HCT116 (cell line): ENCODE measurements at regions not wholly inside any gene's neighbourhood (a gene's known extent, or its start where the extent isn't known, plus 50 kb on each side); places are given as distances from the start of the nearest gene placed in this dataset.
A peak's percentile ranks its signal among the peaks of the same experiment; 100 is the strongest.

Experiments
- ATAC-seq: fragments of 200-7000 bp; cut with Tn5 transposase; 2 replicates; pipeline ENCODE4 v1.9.1; 2020; ENCODE audit warnings: mild to moderate bottlenecking, moderate library complexity
- BruUV-seq: library from RNA; stranded (reverse); fragments of 400-500 nt; replicated peaks from 2 replicates; lab custom pipeline; 2021; lab: Mats Ljungman, UMichigan
- CTCF ChIA-PET: fragments of 300-600 bp; sonication (Branson Sonifier 250); formaldehyde crosslinking; loops from one replicate; lab custom pipeline; 2021; ENCODE audit warnings: antibody characterized with exemption; lab: Charles Lee
- POLR2A ChIA-PET: fragments of 300-600, 350-600 bp; sonication (Branson Sonifier 250); formaldehyde crosslinking; loops from one replicate; lab custom pipeline; 2021; ENCODE audit warnings: antibody characterized with exemption; lab: Charles Lee
- RAD21 ChIA-PET, 2 experiments: fragments of 300-600 bp; sonication (Branson Sonifier 250); formaldehyde crosslinking; loops; one replicate each; lab custom pipeline; 2023; ENCODE audit warnings: low total read pairs in 2 of 2; ENCODE audit not compliant: uncharacterized antibody in 2 of 2, unreplicated experiment in 2 of 2, low non-redundant PET in 1 of 2; lab: Charles Lee
- DNase-seq: peaks from one replicate; pipeline ENCODE4 v3.0.0-alpha.2; 2010; ENCODE audit warnings: low read depth, low spot score
- H2AFZ ChIP-seq: fragments of 200-600 bp; shearing (Covaris generic), sonication (generic); 2 replicates; pipeline ENCODE4 v1.6.1; 2017; ENCODE audit warnings: low read depth, mixed run types, mixed read lengths, antibody characterized with exemption, low read length; ENCODE audit not compliant: poor library complexity, severe bottlenecking
- H3K27ac ChIP-seq: 2 replicates; pipeline ENCODE4 v1.5.1; 2012; ENCODE audit warnings: low read depth, low read length
- H3K27me3 ChIP-seq: fragments of 200-600 bp; sonication (generic); 2 replicates; pipeline ENCODE4 v1.6.1; 2016; ENCODE audit warnings: mixed run types, low read length, mixed read lengths; ENCODE audit not compliant: insufficient read depth
- H3K36me3 ChIP-seq, 2 experiments: fragments of 200-500 bp in 1 of 2; fragments of 200-600 bp in 1 of 2; sonication (Bioruptor generic) in 1 of 2; sonication (generic) in 1 of 2; 2 replicates each; pipeline versions ENCODE4 v1.5.1 to v1.6.1; 2014 to 2016; ENCODE audit warnings: low read length in 2 of 2, inconsistent platforms in 1 of 2, mixed read lengths in 1 of 2, mixed run types in 1 of 2; ENCODE audit not compliant: insufficient read depth in 2 of 2, control insufficient read depth in 1 of 2
- H3K4me1 ChIP-seq, 2 experiments: fragments of 200-600 bp in 1 of 2; sonication (generic) in 1 of 2; 2 replicates each; pipeline versions ENCODE4 v1.5.1 to v1.6.1; 2012 to 2017; ENCODE audit warnings: low read length in 2 of 2, inconsistent platforms in 1 of 2, mild to moderate bottlenecking in 1 of 2, mixed read lengths in 1 of 2, mixed run types in 1 of 2, moderate library complexity in 1 of 2; ENCODE audit not compliant: insufficient read depth in 2 of 2, control insufficient read depth in 1 of 2
- H3K4me2 ChIP-seq: fragments of 200-600 bp; sonication (generic); 2 replicates; pipeline ENCODE4 v1.6.1; 2017; ENCODE audit warnings: mixed run types, low read length, mixed read lengths
- H3K4me3 ChIP-seq, 2 experiments: fragments of 200-600 bp in 1 of 2; sonication (generic) in 1 of 2; replicated peaks in 1 of 2; 2 replicates each; pipeline ENCODE4 v1.5.1; 2011 to 2016; ENCODE audit warnings: low read length in 2 of 2, control low read depth in 1 of 2, low read depth in 1 of 2, mild to moderate bottlenecking in 1 of 2, mixed read lengths in 1 of 2, mixed run types in 1 of 2
- H3K79me2 ChIP-seq: fragments of 200-600 bp; sonication (generic); 2 replicates; pipeline ENCODE4 v1.6.1; 2017; ENCODE audit warnings: mild to moderate bottlenecking, mixed run types, low read length, moderate library complexity, mixed read lengths; ENCODE audit not compliant: insufficient read depth
- H3K9ac ChIP-seq: fragments of 200-600 bp; sonication (generic); 2 replicates; pipeline ENCODE4 v1.6.1; 2016; ENCODE audit warnings: low read length, mixed read lengths
- H3K9me2 ChIP-seq: fragments of 200-600 bp; sonication (generic), shearing (Covaris generic); 2 replicates; pipeline ENCODE4 v1.6.1; 2017; ENCODE audit warnings: mixed run types, mild to moderate bottlenecking, moderate library complexity; ENCODE audit not compliant: insufficient read depth
- H3K9me3 ChIP-seq, 2 experiments: fragments of 200-500 bp in 1 of 2; fragments of 200-600 bp in 1 of 2; sonication (Bioruptor generic) in 1 of 2; sonication (generic) in 1 of 2; 2 replicates each; pipeline ENCODE4 v1.6.1; 2014 to 2017; ENCODE audit warnings: low read length in 2 of 2, mixed read lengths in 2 of 2, inconsistent platforms in 1 of 2, low read depth in 1 of 2, mild to moderate bottlenecking in 1 of 2, mixed run types in 1 of 2, moderate library complexity in 1 of 2; ENCODE audit not compliant: control insufficient read depth in 1 of 2, insufficient read depth in 1 of 2
- H4K20me1 ChIP-seq: fragments of 200-600 bp; sonication (generic), shearing (Covaris generic); 2 replicates; pipeline ENCODE4 v1.6.1; 2017; ENCODE audit warnings: mixed run types, mild to moderate bottlenecking, moderate library complexity; ENCODE audit not compliant: insufficient read depth
- CBX3 ChIP-seq: IDR thresholded peaks from 2 replicates; pipeline ENCODE4 v1.6.1; 2012; ENCODE audit warnings: low read depth
- CEBPB ChIP-seq: IDR thresholded peaks from 2 replicates; pipeline ENCODE4 v1.6.1; 2012; ENCODE audit warnings: low read depth
- ELF1 ChIP-seq: IDR thresholded peaks from 2 replicates; pipeline ENCODE4 v1.6.1; 2012; ENCODE audit warnings: low read depth, borderline replicate concordance
- EZH2 ChIP-seq: fragments of 200-600 bp; sonication (generic); IDR thresholded peaks from 2 replicates; pipeline ENCODE4 v1.6.1; 2017; ENCODE audit warnings: antibody characterized with exemption, mixed run types
- RAD21 ChIP-seq: IDR thresholded peaks from 2 replicates; pipeline ENCODE4 v1.6.1; 2012; ENCODE audit warnings: low read depth, mild to moderate bottlenecking
- TCF7L2 ChIP-seq: IDR thresholded peaks from 2 replicates; pipeline ENCODE4 v1.7.0; 2011; ENCODE audit warnings: borderline replicate concordance, inconsistent platforms; ENCODE audit not compliant: insufficient read depth, insufficient read length; ENCODE audit errors: extremely low read depth
- intact Hi-C: fragments of 100-400 bp; cut with micrococcal nuclease; formaldehyde crosslinking; loops from 2 replicates; pipeline ENCODE4 v1.10.0; 2022
- TF ChIP-seq, protein P1 (sequence below), 3 experiments: fragments of 200-600 bp in 1 of 3; sonication (generic) in 1 of 3; IDR thresholded peaks in 2 of 3; conservative IDR thresholded peaks in 1 of 3; 2 replicates each; pipeline ENCODE4 v1.5.1; 2012 to 2017; ENCODE audit warnings: low read depth in 2 of 3, low read length in 2 of 3, antibody characterized with exemption in 1 of 3, borderline replicate concordance in 1 of 3, control low read depth in 1 of 3, mild to moderate bottlenecking in 1 of 3, mixed read lengths in 1 of 3, mixed run types in 1 of 3, moderate library complexity in 1 of 3; ENCODE audit not compliant: insufficient read depth in 1 of 3
- TF ChIP-seq, protein P2 (sequence below): IDR thresholded peaks from 2 replicates; pipeline ENCODE4 v1.6.1; 2012

DNA sequence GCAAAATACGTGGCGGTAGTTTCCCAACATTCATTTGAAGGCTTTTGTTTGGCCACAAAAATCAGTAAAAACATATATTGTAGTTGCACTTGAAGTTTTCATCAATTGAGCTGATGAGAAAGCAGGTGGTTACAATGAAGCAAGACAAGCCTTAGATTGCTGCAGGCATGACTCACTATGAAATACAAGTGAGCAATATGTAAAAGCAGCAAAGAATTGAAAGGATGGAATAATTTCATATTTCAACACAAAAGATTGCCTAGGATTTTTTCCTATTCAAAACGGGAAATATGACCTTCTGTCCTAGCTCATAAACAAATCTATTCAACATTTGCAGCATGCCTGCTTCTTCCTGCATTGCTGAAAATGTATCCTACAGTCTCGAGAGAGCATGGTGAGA lies 190.9 kb upstream of the BANK1 start:
- RAD21 ChIA-PET: no interaction called here
- Histone ChIP-seq H3K9me2 (no peaks in the 10 kb centered on the region), H3K36me3 (no peaks in the 10 kb centered on the region), H3K4me3 (no peak overlapping the region)
- ATAC-seq: no peak
- TF ChIP-seq ELF1 (no peak), EZH2 (no peak), CBX3 (no peak), RAD21 (no peak), TCF7L2 (no peak), CEBPB (peak; percentile 13; the same call in 1 of the 2 replicates)
- TF ChIP-seq, protein P1, sequence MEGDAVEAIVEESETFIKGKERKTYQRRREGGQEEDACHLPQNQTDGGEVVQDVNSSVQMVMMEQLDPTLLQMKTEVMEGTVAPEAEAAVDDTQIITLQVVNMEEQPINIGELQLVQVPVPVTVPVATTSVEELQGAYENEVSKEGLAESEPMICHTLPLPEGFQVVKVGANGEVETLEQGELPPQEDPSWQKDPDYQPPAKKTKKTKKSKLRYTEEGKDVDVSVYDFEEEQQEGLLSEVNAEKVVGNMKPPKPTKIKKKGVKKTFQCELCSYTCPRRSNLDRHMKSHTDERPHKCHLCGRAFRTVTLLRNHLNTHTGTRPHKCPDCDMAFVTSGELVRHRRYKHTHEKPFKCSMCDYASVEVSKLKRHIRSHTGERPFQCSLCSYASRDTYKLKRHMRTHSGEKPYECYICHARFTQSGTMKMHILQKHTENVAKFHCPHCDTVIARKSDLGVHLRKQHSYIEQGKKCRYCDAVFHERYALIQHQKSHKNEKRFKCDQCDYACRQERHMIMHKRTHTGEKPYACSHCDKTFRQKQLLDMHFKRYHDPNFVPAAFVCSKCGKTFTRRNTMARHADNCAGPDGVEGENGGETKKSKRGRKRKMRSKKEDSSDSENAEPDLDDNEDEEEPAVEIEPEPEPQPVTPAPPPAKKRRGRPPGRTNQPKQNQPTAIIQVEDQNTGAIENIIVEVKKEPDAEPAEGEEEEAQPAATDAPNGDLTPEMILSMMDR (IDR thresholded peaks at IDR 0.05 in 2 of 3, conservative IDR thresholded peaks at IDR 0.05 in 1 of 3; ENCODE audit: borderline replicate concordance in 1 of 3, insufficient read depth in 1 of 3, low read depth in 2 of 3, low read length in 2 of 3): no peak
- TF ChIP-seq, protein P2, sequence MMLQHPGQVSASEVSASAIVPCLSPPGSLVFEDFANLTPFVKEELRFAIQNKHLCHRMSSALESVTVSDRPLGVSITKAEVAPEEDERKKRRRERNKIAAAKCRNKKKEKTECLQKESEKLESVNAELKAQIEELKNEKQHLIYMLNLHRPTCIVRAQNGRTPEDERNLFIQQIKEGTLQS: no peak
- TF ChIP-seq, all 23 proteins: peak for 1
- no peak for DNase-seq
- H3K27me3 ChIP-seq: no peaks in the 10 kb centered on the region
- H3K9me3 ChIP-seq: no peaks in the 10 kb centered on the region
- no peak overlapping the region for H3K4me2 ChIP-seq
- ChIA-PET CTCF (no interaction called here), POLR2A (no interaction called here)
- no peaks in the 10 kb centered on the region for H4K20me1 ChIP-seq
- no TSS peak for BruUV-seq
- H3K9ac ChIP-seq: no peak overlapping the region
- H2AFZ ChIP-seq: peak overlapping the region; percentile 28
- no peak overlapping the region for H3K27ac ChIP-seq
- H3K4me1 ChIP-seq: no peaks in the 10 kb centered on the region
- intact Hi-C loops: loop anchor here (5.0 kb wide), 1 partner anchor 432 kb away; no protein-coding TSS in a partner anchor
- no peaks in the 10 kb centered on the region for H3K79me2 ChIP-seq
